GM23248 (cell line): ENCODE measurements at regions not wholly inside any gene's neighbourhood (a gene's known extent, or its start where the extent isn't known, plus 50 kb on each side); places are given as distances from the start of the nearest gene placed in this dataset.

Experiments used
- DNase-seq: peaks from one replicate; pipeline ENCODE4 v3.0.0-alpha.2; 2015
- H2AFZ ChIP-seq: fragments of 200-600 bp; sonication (generic); 2 replicates; pipeline ENCODE4 v1.6.1; 2016; ENCODE audit warnings: antibody characterized with exemption
- H3F3A ChIP-seq: fragments of 200-600 bp; sonication (generic); 2 replicates; pipeline ENCODE4 v1.6.1; 2016; ENCODE audit warnings: mild to moderate bottlenecking, antibody characterized with exemption, mixed run types; ENCODE audit not compliant: insufficient read depth
- H3K27ac ChIP-seq: fragments of 200-600 bp; sonication (generic); 2 replicates; pipeline ENCODE4 v1.5.1; 2016; ENCODE audit warnings: mild to moderate bottlenecking
- H3K27me3 ChIP-seq: fragments of 200-600 bp; sonication (generic); replicated peaks from 2 replicates; pipeline ENCODE4 v1.6.1; 2016; ENCODE audit warnings: mild to moderate bottlenecking; ENCODE audit not compliant: insufficient read depth
- H3K36me3 ChIP-seq: fragments of 200-600 bp; sonication (generic); 2 replicates; pipeline ENCODE4 v1.6.1; 2016; ENCODE audit warnings: low read depth, mild to moderate bottlenecking
- H3K4me1 ChIP-seq: fragments of 200-600 bp; sonication (generic); 2 replicates; pipeline ENCODE4 v1.6.1; 2016; ENCODE audit warnings: mild to moderate bottlenecking; ENCODE audit not compliant: insufficient read depth
- H3K4me2 ChIP-seq: fragments of 200-600 bp; sonication (generic); one replicate; pipeline ENCODE4 v1.6.1; 2016; ENCODE audit warnings: mild to moderate bottlenecking; ENCODE audit not compliant: unreplicated experiment
- H3K4me3 ChIP-seq: fragments of 200-600 bp; sonication (generic); 2 replicates; pipeline ENCODE4 v1.5.1; 2016; ENCODE audit warnings: mild to moderate bottlenecking
- H3K79me2 ChIP-seq: fragments of 200-600 bp; sonication (generic); 2 replicates; pipeline ENCODE4 v1.6.1; 2016; ENCODE audit warnings: mild to moderate bottlenecking; ENCODE audit not compliant: insufficient read depth
- H3K9ac ChIP-seq: fragments of 200-600 bp; sonication (generic); 2 replicates; pipeline ENCODE4 v1.6.1; 2016; ENCODE audit warnings: mild to moderate bottlenecking
- H3K9me2 ChIP-seq: fragments of 200-600 bp; sonication (generic); 2 replicates; pipeline ENCODE4 v1.6.1; 2016; ENCODE audit warnings: mixed run types, mild to moderate bottlenecking, moderate library complexity; ENCODE audit not compliant: insufficient read depth
- H3K9me3 ChIP-seq: fragments of 200-600 bp; sonication (generic); one replicate; pipeline ENCODE4 v1.6.1; 2017; ENCODE audit warnings: low read depth
- H4K20me1 ChIP-seq: fragments of 200-600 bp; sonication (generic); 2 replicates; pipeline ENCODE4 v1.6.0; 2016; ENCODE audit not compliant: insufficient read depth
- EZH2 ChIP-seq: fragments of 200-600 bp; sonication (generic); IDR thresholded peaks from 2 replicates; pipeline ENCODE4 v1.6.1; 2018; ENCODE audit warnings: antibody characterized with exemption, mild to moderate bottlenecking; ENCODE audit not compliant: insufficient read depth, poor library complexity, severe bottlenecking
- EZH2phosphoT487 ChIP-seq: fragments of 200-600 bp; sonication (generic); IDR thresholded peaks from 2 replicates; pipeline ENCODE4 v1.6.1; 2018; ENCODE audit warnings: antibody characterized with exemption, moderate library complexity, mild to moderate bottlenecking, low read depth; ENCODE audit not compliant: insufficient read depth
- WGBS, 2 experiments: methylation state at CpG; one replicate each; pipeline ENCODE4 v1.1.6; 2015 to 2017; ENCODE audit warnings: low lambda C conversion rate in 2 of 2, low coverage in 1 of 2; ENCODE audit errors: missing lambda C conversion rate in 2 of 2; 5-methylcytosine and 5-hydroxymethylcytosine counted together
- in situ Hi-C: fragments of 300-500 bp; cut with MboI; formaldehyde crosslinking; loops from 2 replicates; pipeline ENCODE4 v1.15.0; 2020

- H3K36me3 ChIP-seq, result no peaks in the 10 kb centered on the region
- H3K79me2 ChIP-seq, result no peaks in the 10 kb centered on the region
- H3K4me1 ChIP-seq, result no peaks in the 10 kb centered on the region
- no peaks in the 10 kb centered on the region for H4K20me1 ChIP-seq
- H3K9me2 ChIP-seq, result no peaks in the 10 kb centered on the region
- no peaks in the 10 kb centered on the region for H3F3A ChIP-seq
- no peak overlapping the region for H3K27ac ChIP-seq
- H3K27me3 ChIP-seq, result no peaks in the 10 kb centered on the region
- in situ Hi-C loops, result no loop called here
- 83 to 93% methylated on average over 3 of the region's 3 CpGs for WGBS, 2 experiments
- H3K4me2 ChIP-seq, result no peak overlapping the region
- no peak for DNase-seq
- H3K4me3 ChIP-seq, result no peak overlapping the region
- H2AFZ ChIP-seq, result no peak overlapping the region
- no peak for TF ChIP-seq EZH2
- TF ChIP-seq EZH2phosphoT487, result no peak
- no peaks in the 10 kb centered on the region for H3K9me3 ChIP-seq
- no peak overlapping the region for H3K9ac ChIP-seq
Measured at GRCh38 chr10:3578159-3578558, 206.8 kb downstream of the KLF6 start.

GRCh38 chr10:3574451-3574850 is 210.6 kb downstream of the KLF6 start:
- 81 to 86% methylated on average over 10 of the region's 10 CpGs for WGBS, 2 experiments

GRCh38 chr10:3573498-3573897 is 211.5 kb downstream of the KLF6 start:
- H2AFZ ChIP-seq, result no peak overlapping the region
- no peak overlapping the region for H3K9ac ChIP-seq
- TF ChIP-seq EZH2 (no peak), EZH2phosphoT487 (no peak)
- 62 to 64% methylated on average over 8 of the region's 8 CpGs for WGBS, 2 experiments
- no peaks in the 10 kb centered on the region for H3K27me3 ChIP-seq
- H3K27ac ChIP-seq, result no peak overlapping the region
- H3F3A ChIP-seq, result no peaks in the 10 kb centered on the region
- DNase-seq, result no peak
- H3K79me2 ChIP-seq, result no peaks in the 10 kb centered on the region
- no peaks in the 10 kb centered on the region for H3K4me1 ChIP-seq
- H3K9me2 ChIP-seq, result no peaks in the 10 kb centered on the region
- no peaks in the 10 kb centered on the region for H4K20me1 ChIP-seq
- no peaks in the 10 kb centered on the region for H3K36me3 ChIP-seq
- H3K9me3 ChIP-seq, result no peaks in the 10 kb centered on the region
- H3K4me3 ChIP-seq, result no peak overlapping the region
- H3K4me2 ChIP-seq, result no peak overlapping the region
- in situ Hi-C loops, result no loop called here

More at GRCh38 chr10:3574451-3574850, 210.6 kb downstream of the KLF6 start:
- H3K9me2 ChIP-seq, result no peaks in the 10 kb centered on the region
- no peaks in the 10 kb centered on the region for H3K9me3 ChIP-seq
- H3K9ac ChIP-seq, result no peak overlapping the region
- H3F3A ChIP-seq, result no peaks in the 10 kb centered on the region
- no peaks in the 10 kb centered on the region for H4K20me1 ChIP-seq
- no peaks in the 10 kb centered on the region for H3K36me3 ChIP-seq
- no peak overlapping the region for H2AFZ ChIP-seq
- H3K4me3 ChIP-seq, result no peak overlapping the region
- no peaks in the 10 kb centered on the region for H3K27me3 ChIP-seq
- in situ Hi-C loops, result no loop called here
- no peak for DNase-seq
- no peak overlapping the region for H3K4me2 ChIP-seq
- no peak for TF ChIP-seq EZH2phosphoT487
- no peak for TF ChIP-seq EZH2
- H3K79me2 ChIP-seq, result no peaks in the 10 kb centered on the region
- no peak overlapping the region for H3K27ac ChIP-seq
- H3K4me1 ChIP-seq, result no peaks in the 10 kb centered on the region

GRCh38 chr10:3571310-3571825 is 213.6 kb downstream of the KLF6 start:
- 88 to 89% methylated on average over 14 of the region's 14 CpGs for WGBS, 2 experiments
- no peaks in the 10 kb centered on the region for H3K27me3 ChIP-seq
- H3K79me2 ChIP-seq, result no peaks in the 10 kb centered on the region
- H3K27ac ChIP-seq, result no peak overlapping the region
- H3K9me3 ChIP-seq, result no peaks in the 10 kb centered on the region
- no peak overlapping the region for H3K4me2 ChIP-seq
- H3K4me1 ChIP-seq, result no peaks in the 10 kb centered on the region
- no peaks in the 10 kb centered on the region for H3F3A ChIP-seq
- no peak for DNase-seq
- H3K4me3 ChIP-seq, result no peak overlapping the region
- H3K36me3 ChIP-seq, result no peaks in the 10 kb centered on the region
- no peaks in the 10 kb centered on the region for H3K9me2 ChIP-seq
- no peaks in the 10 kb centered on the region for H4K20me1 ChIP-seq
- in situ Hi-C loops, result no loop called here
- TF ChIP-seq EZH2 (no peak), EZH2phosphoT487 (no peak)
- no peak overlapping the region for H2AFZ ChIP-seq
- H3K9ac ChIP-seq, result no peak overlapping the region

- no peak overlapping the region for H2AFZ ChIP-seq
- no peaks in the 10 kb centered on the region for H4K20me1 ChIP-seq
- peak; percentile 33 for DNase-seq
Measured at GRCh38 chr10:3570855-3571266, 214.1 kb downstream of the KLF6 start.

More at GRCh38 chr10:3570855-3571266, 214.1 kb downstream of the KLF6 start:
- Histone ChIP-seq H3K9ac (no peak overlapping the region), H3K9me3 (no peaks in the 10 kb centered on the region), H3K79me2 (no peaks in the 10 kb centered on the region), H3K9me2 (no peaks in the 10 kb centered on the region), H3K4me2 (no peak overlapping the region), H3K36me3 (no peaks in the 10 kb centered on the region), H3F3A (no peaks in the 10 kb centered on the region), H3K27me3 (no peaks in the 10 kb centered on the region), H3K4me3 (no peak overlapping the region), H3K4me1 (no peaks in the 10 kb centered on the region), H3K27ac (no peak overlapping the region)
- in situ Hi-C loops, result no loop called here
- WGBS, 2 experiments, result 48 to 52% methylated on average over 9 of the region's 9 CpGs
- TF ChIP-seq EZH2phosphoT487 (no peak), EZH2 (no peak)
